HEK293T (cell line): ENCODE measurements at regions not wholly inside any gene's neighbourhood (a gene's known extent, or its start where the extent isn't known, plus 50 kb on each side); places are given as distances from the start of the nearest gene placed in this dataset.

Experiments
- BHLHE40 ChIP-seq: fragments of 450-650 bp; IDR thresholded peaks from 2 replicates; pipeline ENCODE4 v1.6.1; 2016; ENCODE audit warnings: mild to moderate bottlenecking, moderate library complexity, borderline replicate concordance
- ELF4 ChIP-seq: fragments of 450-650 bp; IDR thresholded peaks from 2 replicates; pipeline ENCODE4 v1.6.1; 2017; ENCODE audit warnings: antibody characterized with exemption
- HDGF ChIP-seq: fragments of 450-650 bp; IDR thresholded peaks from 2 replicates; pipeline ENCODE4 v1.6.1; 2017; ENCODE audit warnings: antibody characterized with exemption, borderline replicate concordance
- SP1 ChIP-seq: fragments of 450-650 bp; IDR thresholded peaks from 2 replicates; pipeline ENCODE4 v1.6.1; 2017
- SUZ12 ChIP-seq: fragments of 450-650 bp; IDR thresholded peaks from 2 replicates; pipeline ENCODE4 v1.6.1; 2016; ENCODE audit warnings: mild to moderate bottlenecking
- TARDBP ChIP-seq: fragments of 450-650 bp; IDR thresholded peaks from 2 replicates; pipeline ENCODE4 v1.6.1; 2016

DNA sequence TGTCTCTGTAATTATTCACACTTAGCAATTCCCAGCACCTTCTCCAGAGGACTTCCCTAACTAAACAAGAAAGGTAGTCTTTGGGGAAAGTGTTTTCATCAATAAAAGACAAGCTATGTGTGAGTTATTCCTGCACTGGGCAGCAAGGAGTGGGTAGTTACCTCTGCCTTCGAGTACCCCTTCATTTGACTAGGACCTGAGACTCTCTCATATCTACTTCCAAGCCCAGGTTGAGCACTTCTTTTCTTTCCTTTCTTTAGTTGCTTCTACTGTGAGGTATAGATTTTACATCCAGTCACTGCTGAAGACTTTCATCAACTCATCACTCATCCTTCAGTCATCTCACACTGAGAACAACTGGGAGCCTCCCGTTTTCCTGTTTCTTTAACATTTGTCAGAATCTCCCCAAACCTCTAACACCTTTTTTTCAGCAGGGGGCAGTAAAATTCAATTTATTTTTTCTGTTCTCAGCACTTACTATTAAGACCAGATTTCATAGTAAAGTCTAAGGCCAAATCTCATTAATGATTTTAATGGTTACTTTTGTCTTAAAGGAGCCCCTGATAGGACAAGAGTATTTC lies 80.1 kb upstream of the PRSS1 start:
- TF ChIP-seq BHLHE40 (no peak), ELF4 (no peak), SUZ12 (no peak), TARDBP (no peak), SP1 (no peak), HDGF (no peak)
